HL-60 (cell line): ENCODE measurements at regions not wholly inside any gene's neighbourhood (a gene's known extent, or its start where the extent isn't known, plus 50 kb on each side); places are given as distances from the start of the nearest gene placed in this dataset.
"Not testable (repeated sequence)": the region's sequence is repeated elsewhere in the genome, so short reads cannot be mapped to it uniquely, and the experiment has no call there.

Experiments used
- CTCF ChIP-seq: IDR thresholded peaks from one replicate; pipeline ENCODE4 v1.5.1; 2011; ENCODE audit warnings: low read length, control low read depth, inconsistent platforms; ENCODE audit not compliant: insufficient read depth
- GABPA ChIP-seq: IDR thresholded peaks from 2 replicates; pipeline ENCODE4 v1.6.1; 2012; ENCODE audit warnings: low read depth
- POLR2AphosphoS5 ChIP-seq: IDR thresholded peaks from 2 replicates; pipeline ENCODE4 v1.6.1; 2012; ENCODE audit warnings: low read depth
- REST ChIP-seq: IDR thresholded peaks from 2 replicates; pipeline ENCODE4 v1.6.1; 2012; ENCODE audit warnings: low read depth; ENCODE audit not compliant: insufficient replicate concordance
- SPI1 ChIP-seq: IDR thresholded peaks from 2 replicates; pipeline ENCODE4 v1.6.1; 2012; ENCODE audit warnings: low read depth, mild to moderate bottlenecking, borderline replicate concordance

GRCh38 chr1:229175297-229175696 lies 95.6 kb upstream of the RAB4A start:
- TF ChIP-seq REST, CTCF, GABPA, POLR2AphosphoS5, SPI1: not testable (repeated sequence)
